HCT116 (cell line): ENCODE measurements at regions not wholly inside any gene's neighbourhood (a gene's known extent, or its start where the extent isn't known, plus 50 kb on each side); places are given as distances from the start of the nearest gene placed in this dataset.

Experiments
- EGR1 ChIP-seq: IDR thresholded peaks from 2 replicates; pipeline ENCODE4 v1.6.1; 2012; ENCODE audit warnings: low read depth
- EZH2 ChIP-seq: fragments of 200-600 bp; sonication (generic); IDR thresholded peaks from 2 replicates; pipeline ENCODE4 v1.6.1; 2017; ENCODE audit warnings: antibody characterized with exemption, mixed run types
- POLR2A ChIP-seq: IDR thresholded peaks from 2 replicates; pipeline ENCODE4 v1.7.0; 2011; ENCODE audit warnings: borderline replicate concordance; ENCODE audit not compliant: insufficient read depth, insufficient read length; ENCODE audit errors: extremely low read depth
- POLR2AphosphoS5 ChIP-seq: IDR thresholded peaks from 2 replicates; pipeline ENCODE4 v1.6.1; 2011; ENCODE audit warnings: mild to moderate bottlenecking, low read depth, low read length, moderate library complexity
- RAD21 ChIP-seq: IDR thresholded peaks from 2 replicates; pipeline ENCODE4 v1.6.1; 2012; ENCODE audit warnings: low read depth, mild to moderate bottlenecking
- REST ChIP-seq: IDR thresholded peaks from 2 replicates; pipeline ENCODE4 v1.6.1; 2012; ENCODE audit warnings: low read depth
- SP1 ChIP-seq: IDR thresholded peaks from 2 replicates; pipeline ENCODE4 v1.6.1; 2012; ENCODE audit warnings: low read depth
- TCF7L2 ChIP-seq: IDR thresholded peaks from 2 replicates; pipeline ENCODE4 v1.7.0; 2011; ENCODE audit warnings: borderline replicate concordance, inconsistent platforms; ENCODE audit not compliant: insufficient read depth, insufficient read length; ENCODE audit errors: extremely low read depth
- YY1 ChIP-seq: IDR thresholded peaks from 2 replicates; pipeline ENCODE4 v1.6.1; 2011; ENCODE audit warnings: low read length, low read depth, moderate library complexity, mild to moderate bottlenecking; ENCODE audit not compliant: insufficient replicate concordance; ENCODE audit errors: extremely low read depth
- ZNF274 ChIP-seq: fragments of 200-500 bp; sonication (Bioruptor generic); IDR thresholded peaks from 2 replicates; pipeline ENCODE4 v1.6.1; 2014; ENCODE audit warnings: mild to moderate bottlenecking, low read depth, low read length, inconsistent platforms
- TF ChIP-seq, protein P1 (sequence below), 3 experiments: fragments of 200-600 bp in 1 of 3; sonication (generic) in 1 of 3; IDR thresholded peaks in 2 of 3; conservative IDR thresholded peaks in 1 of 3; 2 replicates each; pipeline ENCODE4 v1.5.1; 2012 to 2017; ENCODE audit warnings: low read depth in 2 of 3, low read length in 2 of 3, antibody characterized with exemption in 1 of 3, borderline replicate concordance in 1 of 3, control low read depth in 1 of 3, mild to moderate bottlenecking in 1 of 3, mixed read lengths in 1 of 3, mixed run types in 1 of 3, moderate library complexity in 1 of 3; ENCODE audit not compliant: insufficient read depth in 1 of 3
- TF ChIP-seq, protein P2 (sequence below): IDR thresholded peaks from 2 replicates; pipeline ENCODE4 v1.6.1; 2011; ENCODE audit warnings: mild to moderate bottlenecking, low read length, moderate library complexity; ENCODE audit not compliant: insufficient replicate concordance; ENCODE audit errors: extremely low read depth
- TF ChIP-seq, protein P3 (sequence below): IDR thresholded peaks from 2 replicates; pipeline ENCODE4 v1.6.1; 2012

- TF ChIP-seq POLR2A (no peak), EZH2 (no peak), RAD21 (peak; percentile 24; the same call in 1 of the 2 replicates), ZNF274 (no peak), REST (no peak), TCF7L2 (no peak), SP1 (no peak), POLR2AphosphoS5 (no peak), EGR1 (no peak), YY1 (no peak)
- TF ChIP-seq, protein P1, sequence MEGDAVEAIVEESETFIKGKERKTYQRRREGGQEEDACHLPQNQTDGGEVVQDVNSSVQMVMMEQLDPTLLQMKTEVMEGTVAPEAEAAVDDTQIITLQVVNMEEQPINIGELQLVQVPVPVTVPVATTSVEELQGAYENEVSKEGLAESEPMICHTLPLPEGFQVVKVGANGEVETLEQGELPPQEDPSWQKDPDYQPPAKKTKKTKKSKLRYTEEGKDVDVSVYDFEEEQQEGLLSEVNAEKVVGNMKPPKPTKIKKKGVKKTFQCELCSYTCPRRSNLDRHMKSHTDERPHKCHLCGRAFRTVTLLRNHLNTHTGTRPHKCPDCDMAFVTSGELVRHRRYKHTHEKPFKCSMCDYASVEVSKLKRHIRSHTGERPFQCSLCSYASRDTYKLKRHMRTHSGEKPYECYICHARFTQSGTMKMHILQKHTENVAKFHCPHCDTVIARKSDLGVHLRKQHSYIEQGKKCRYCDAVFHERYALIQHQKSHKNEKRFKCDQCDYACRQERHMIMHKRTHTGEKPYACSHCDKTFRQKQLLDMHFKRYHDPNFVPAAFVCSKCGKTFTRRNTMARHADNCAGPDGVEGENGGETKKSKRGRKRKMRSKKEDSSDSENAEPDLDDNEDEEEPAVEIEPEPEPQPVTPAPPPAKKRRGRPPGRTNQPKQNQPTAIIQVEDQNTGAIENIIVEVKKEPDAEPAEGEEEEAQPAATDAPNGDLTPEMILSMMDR (IDR thresholded peaks at IDR 0.05 in 2 of 3, conservative IDR thresholded peaks at IDR 0.05 in 1 of 3; ENCODE audit: borderline replicate concordance in 1 of 3, insufficient read depth in 1 of 3, low read depth in 2 of 3, low read length in 2 of 3) = peak in 2 of 3 experiments; percentile 12 to 17; a peak in 1 of 6 replicates
- TF ChIP-seq, protein P2, sequence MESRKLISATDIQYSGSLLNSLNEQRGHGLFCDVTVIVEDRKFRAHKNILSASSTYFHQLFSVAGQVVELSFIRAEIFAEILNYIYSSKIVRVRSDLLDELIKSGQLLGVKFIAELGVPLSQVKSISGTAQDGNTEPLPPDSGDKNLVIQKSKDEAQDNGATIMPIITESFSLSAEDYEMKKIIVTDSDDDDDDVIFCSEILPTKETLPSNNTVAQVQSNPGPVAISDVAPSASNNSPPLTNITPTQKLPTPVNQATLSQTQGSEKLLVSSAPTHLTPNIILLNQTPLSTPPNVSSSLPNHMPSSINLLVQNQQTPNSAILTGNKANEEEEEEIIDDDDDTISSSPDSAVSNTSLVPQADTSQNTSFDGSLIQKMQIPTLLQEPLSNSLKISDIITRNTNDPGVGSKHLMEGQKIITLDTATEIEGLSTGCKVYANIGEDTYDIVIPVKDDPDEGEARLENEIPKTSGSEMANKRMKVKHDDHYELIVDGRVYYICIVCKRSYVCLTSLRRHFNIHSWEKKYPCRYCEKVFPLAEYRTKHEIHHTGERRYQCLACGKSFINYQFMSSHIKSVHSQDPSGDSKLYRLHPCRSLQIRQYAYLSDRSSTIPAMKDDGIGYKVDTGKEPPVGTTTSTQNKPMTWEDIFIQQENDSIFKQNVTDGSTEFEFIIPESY = no peak
- TF ChIP-seq, protein P3, sequence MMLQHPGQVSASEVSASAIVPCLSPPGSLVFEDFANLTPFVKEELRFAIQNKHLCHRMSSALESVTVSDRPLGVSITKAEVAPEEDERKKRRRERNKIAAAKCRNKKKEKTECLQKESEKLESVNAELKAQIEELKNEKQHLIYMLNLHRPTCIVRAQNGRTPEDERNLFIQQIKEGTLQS = no peak
These were observed 74.3 kb upstream of the ARID2 start for GRCh38 chr12:45655186-45655585.
